Body of pancreas (tissue), 4 donors: ENCODE measurements at regions not wholly inside any gene's neighbourhood (a gene's known extent, or its start where the extent isn't known, plus 50 kb on each side); places are given as distances from the start of the nearest gene placed in this dataset.

Source experiments
- CTCF ChIP-seq, 7 experiments: fragments of 450-650 bp in 4 of 7; fragments of 200-600 bp in 3 of 7; sonication (generic) in 3 of 7; IDR thresholded peaks; one replicate each; pipeline ENCODE4 v1.5.1; 2016 to 2019; ENCODE audit warnings: antibody characterized with exemption in 7 of 7
- POLR2A ChIP-seq, 3 donors: fragments of 450-650 bp; IDR thresholded peaks; one replicate each; pipeline ENCODE4 v1.6.1; 2016; ENCODE audit warnings: antibody characterized with exemption in 3 of 3, mild to moderate bottlenecking in 2 of 3

DNA sequence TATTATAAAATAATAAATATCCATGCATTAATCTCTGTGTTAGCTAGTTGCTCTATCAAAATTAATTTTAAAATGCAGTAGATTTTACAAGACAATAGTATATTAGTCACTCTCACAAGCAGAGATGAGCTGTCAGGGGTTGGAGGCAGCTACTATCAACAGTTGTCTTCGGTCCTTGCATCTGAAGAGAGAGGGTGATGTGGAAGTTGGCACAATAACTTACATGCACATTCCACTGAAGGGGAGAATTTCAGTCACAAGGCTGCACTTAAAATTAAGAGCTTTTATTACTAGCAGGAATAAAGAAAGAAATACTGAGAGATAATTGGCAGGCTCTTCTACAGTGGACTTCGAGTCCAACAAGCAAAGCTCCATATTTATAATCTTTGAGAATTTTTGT is 166.9 kb upstream of the DCN start:
- no peak for TF ChIP-seq CTCF (IDR thresholded peaks at IDR 0.05)
- no peak for TF ChIP-seq POLR2A (IDR thresholded peaks at IDR 0.05)
